Stimulated activated CD8-positive, alpha-beta memory T cell treated with anti-CD3 and anti-CD28 coated beads, Interleukin-15, amount 100 ng/mL, for 24 hours (primary cell): ENCODE measurements at regions not wholly inside any gene's neighbourhood (a gene's known extent, or its start where the extent isn't known, plus 50 kb on each side); places are given as distances from the start of the nearest gene placed in this dataset.
"Not testable (repeated sequence)": the region's sequence is repeated elsewhere in the genome, so short reads cannot be mapped to it uniquely, and the experiment has no call there.

Source experiments
- DNase-seq: peaks from one replicate; pipeline ENCODE4 v3.0.0-alpha.2; 2020; ENCODE audit warnings: low read depth

DNA sequence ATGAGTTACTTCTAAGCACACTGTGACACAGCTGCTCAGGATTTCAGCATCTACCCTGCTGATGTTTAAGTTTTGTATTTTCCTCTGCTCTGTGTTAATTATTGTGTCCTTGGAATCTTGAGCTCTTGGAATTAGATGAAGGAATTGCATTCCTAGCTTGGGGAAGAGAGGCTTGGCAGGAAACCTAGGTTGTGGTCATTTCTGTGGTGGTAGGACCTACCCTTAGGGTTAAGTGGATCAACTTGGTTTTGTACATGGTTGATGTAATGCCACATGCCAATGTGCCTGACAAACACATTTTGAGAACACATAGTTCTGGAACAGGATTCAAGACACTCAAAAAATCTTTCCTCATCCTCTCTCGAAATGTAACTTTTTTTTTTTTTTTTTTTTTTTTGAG, 264.5 kb upstream of the MEX3C start:
- no peak for DNase-seq

DNA sequence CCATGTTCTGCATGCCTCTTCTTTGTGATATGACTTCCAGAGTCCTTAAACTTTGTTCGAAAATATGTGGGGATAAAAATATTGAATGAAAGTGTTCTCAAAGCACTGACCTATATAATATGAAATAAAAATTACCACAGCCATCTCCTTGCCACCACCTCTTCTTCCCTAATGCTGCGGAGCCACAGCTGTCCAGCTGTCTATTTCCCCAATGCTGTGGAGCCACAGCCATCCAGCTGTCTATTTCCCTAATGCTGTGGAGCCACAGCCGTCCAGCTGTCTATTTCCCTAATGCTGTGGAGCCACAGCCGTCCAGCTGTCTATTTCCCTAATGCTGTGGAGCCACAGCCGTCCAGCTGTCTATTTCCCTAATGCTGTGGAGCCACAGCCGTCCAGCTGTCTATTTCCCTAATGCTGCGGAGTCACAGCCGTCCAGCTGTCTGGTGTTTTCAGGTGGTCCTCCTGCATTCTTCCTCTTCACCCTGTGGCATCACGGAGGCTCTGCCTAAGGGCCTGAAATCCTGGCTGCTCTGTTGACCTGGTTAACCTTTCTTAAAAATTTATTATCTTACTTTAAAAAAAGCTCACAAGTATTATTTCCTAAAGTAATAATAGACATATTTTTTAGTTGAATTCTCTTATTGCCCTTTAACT, 266.1 kb upstream of the MEX3C start:
- DNase-seq, result no peak

DNA sequence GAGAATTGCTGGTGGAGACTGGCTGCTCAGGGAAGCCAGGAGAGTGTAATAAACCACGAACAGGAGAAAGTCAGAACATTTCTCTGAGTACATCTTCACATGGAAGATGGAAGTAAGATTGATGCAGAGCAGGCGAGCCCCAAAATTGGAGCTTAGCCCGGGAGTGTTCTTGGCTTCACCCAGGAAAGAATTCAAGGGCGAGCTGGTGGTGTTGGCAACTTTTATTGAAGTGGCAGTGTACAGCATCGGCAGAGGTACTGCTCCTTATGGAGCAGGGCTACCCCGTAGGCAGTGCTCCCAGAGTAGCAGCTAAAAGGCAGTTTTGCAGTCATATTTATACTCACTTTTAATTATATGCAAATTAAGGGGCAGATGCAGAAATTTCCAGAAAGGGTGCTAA, 281.4 kb upstream of the MEX3C start:
- no peak for DNase-seq

DNA sequence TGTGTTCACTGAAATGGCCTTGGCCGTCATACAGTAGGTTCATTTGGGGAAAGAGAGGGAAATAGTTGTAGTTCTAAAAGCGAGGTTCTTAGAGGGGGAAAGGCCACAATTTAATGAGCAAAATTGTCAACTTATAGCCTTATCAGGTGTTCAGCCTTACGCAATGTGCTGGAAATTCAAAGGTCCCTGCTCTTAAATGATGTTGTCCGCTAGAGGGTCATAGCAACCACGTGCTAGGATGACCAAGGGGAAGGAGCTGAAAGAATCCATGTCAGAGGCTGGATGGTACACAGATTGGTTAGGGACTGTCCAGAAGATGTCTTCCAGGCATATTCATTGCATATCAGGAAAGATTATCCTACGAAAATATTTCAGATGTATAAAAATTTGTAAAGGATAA, 282.3 kb upstream of the MEX3C start:
- no peak for DNase-seq

DNA sequence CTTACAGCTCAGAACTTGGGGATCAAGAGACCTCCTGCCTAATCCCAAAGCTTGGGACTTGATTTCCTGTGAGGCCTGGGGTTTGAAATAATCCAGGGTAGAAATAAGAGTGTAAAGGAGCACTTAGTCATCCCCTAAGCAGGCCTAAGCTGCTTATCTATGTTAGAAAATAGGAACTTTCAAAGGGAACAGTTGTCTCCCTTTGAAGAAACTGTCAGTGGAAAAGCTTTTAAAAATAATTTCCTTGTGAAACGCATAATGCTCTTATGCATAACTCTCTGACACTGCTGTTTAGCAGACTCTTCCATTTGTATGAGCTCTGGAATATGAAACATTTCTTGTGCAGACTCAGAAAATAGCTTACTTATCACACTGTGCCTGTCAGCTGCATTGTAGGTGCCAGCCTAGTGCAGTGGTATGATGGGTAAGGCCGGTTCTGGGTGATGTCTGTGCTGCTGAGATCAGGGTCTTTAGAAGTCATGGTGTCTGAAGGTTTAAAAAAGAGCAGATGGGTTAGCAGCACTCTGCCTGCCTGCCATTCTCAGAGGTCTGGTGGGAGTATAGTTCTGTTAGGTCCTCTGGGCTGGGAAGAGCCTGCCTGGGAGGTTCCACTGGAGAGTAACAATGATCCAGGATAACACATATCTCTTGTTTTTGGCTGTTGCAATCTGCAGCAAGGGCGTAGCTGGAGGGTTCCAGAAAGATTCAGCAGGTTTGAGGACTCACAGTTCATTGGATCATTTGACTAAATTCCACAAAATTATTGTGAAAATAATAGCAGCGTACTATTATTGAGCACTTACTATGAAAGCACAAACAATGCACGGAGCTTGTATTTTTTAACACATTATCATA, 283.2 kb upstream of the MEX3C start:
- DNase-seq, result no peak

DNA sequence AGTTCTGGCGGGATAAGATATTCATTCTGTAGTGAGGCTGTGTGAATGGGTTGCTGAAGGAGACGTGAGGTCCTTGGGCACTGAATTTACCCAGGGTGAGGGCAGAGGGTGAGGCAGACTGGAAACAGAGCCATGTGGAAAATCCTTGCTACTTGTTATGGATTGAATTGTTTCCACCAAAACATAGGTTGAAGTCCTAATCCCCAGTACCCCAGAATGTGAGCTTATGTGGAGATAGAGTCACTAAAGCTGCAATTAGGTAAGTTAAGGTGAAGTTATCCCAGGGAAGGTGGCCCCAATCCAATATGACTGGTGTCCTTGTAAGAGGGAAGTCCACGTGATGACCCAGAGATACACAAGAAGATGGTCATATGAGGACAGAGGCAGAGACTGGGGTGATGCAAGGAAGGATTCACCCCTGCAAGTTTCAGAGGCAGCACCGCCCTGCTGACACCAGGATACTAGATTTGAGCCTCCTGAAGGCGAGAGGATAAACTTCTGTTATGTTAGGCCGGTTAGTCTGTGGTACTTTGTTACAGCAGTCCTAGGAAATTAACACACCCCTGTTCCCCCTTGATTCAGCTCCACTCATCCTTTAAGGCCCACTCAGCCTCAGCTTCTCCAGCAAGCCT, 289.4 kb upstream of the MEX3C start:
- DNase-seq, result no peak

DNA sequence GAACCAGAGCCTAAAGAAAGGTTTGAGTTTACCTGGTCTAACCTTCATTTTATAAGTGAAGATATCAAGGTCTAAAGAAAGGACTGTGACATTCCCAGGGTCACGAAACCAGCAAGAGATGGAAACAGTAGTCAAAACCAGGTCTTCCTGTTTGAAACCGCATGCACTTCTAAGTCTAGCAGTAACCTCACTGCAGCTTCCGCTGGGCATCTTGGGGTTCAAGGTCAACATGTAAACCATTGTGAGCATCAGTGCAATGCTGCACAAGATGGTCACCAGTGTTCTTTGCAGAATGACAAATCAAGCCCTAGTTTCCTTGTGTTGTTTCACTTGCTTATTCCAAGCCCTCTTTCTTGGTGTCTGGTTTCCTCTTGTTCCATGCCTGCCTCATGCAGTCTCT, 292.9 kb upstream of the MEX3C start:
- no peak for DNase-seq

DNA sequence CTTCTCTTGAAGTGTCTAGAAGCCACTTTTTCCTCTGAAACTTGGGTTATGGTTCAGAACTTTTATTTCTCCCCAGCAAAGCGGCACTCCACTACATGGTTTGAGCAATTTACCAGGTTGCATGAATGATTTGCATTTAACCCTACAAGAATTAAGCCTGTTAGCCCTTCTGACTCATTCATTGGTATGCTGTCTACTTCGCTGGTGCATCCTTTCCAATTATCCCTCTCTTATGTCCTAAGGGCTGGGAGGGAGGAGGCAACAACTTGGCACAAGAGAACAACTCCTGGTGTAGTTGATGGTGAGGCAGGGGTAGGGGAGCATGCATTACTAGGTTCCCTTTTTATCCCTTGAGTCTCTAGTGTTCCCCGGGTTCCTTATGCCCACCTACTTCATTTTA, 293.4 kb upstream of the MEX3C start:
- no peak for DNase-seq

DNA sequence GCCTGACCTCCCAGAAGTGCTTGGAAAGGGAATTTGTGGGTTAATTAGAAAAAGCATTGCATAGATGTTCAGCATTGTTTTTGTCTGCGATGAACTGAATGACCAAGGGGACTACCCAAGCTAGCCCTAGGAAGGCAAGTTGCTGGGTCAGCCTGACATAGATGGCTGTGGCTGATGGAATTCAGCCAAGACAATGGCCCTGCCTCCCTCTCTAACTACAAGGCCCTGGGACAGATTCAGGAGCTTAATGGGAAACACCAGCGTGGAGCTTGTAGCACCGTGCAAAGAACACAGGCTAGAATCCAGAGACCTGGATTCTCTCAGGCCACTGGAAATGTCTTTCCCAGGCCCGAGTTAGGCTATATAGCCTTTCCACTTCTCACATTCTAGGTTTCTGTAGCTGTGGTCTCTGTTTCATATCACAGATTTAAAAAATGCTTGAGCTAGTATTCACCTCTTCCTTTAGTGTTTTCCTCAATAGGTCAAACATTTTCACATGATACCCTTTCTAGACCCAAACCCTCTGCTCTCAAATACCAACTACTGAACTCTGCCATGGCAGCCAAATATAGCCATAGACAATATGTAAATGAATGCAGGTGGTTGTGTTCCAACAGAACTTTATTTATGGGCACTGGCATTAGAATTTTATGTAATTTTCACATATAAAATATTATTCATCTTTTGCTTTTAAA, 294.3 kb upstream of the MEX3C start:
- DNase-seq, result no peak

DNA sequence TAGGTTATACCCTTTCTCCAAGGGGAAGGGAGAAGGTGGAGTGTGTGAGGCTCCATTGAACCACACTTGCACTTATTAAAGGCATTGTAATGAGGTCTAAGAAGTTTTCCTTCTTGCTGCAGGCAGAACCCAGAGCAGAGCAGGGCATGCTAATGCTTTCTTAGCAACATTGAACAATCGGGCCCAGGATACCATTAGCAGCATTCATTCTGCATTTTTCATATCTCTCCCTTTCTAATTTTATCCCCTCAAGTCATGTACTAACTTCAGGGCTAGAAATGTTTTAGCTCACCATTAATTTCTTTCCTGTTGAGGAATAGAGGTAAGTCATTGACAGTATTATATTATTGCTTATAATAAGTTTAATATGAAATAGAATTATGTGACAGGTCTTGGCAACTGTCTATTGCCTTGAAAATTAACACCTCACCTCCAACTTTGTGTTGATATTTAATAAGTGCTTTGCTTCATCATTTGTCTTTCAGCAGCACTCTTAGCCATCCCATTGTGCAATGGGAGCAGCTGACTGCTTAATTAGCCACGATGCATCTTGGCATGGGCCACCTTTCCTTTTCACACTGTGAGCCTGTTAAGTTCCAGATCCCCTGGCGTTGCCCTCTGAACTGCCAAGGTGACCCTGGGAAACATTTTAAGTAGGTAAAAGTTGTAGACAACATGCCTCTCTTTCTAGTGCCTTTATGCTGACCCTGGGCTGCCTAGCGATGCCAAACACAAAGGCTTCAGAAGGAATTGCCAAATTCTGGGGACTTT, 300.8 kb upstream of the MEX3C start:
- DNase-seq, result no peak

DNA sequence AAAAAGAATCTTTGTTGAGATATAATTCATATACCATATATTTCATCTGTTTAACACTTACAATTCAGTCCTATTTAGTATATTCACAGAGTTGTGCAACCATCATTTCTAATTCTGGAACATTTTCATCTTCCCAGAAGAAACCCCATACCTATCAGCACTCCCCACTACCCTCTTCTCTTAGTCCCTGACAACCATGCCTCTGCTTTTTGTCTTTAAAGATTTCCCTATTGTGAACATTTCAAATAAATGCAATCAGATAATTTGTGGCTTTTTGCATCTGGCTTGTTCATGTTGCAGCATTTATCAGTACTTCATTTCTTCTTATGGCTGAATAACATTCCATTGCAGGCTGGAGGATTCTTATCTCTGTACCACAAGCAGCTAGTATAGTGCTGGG, 305.9 kb upstream of the MEX3C start:
- DNase-seq, result no peak

DNA sequence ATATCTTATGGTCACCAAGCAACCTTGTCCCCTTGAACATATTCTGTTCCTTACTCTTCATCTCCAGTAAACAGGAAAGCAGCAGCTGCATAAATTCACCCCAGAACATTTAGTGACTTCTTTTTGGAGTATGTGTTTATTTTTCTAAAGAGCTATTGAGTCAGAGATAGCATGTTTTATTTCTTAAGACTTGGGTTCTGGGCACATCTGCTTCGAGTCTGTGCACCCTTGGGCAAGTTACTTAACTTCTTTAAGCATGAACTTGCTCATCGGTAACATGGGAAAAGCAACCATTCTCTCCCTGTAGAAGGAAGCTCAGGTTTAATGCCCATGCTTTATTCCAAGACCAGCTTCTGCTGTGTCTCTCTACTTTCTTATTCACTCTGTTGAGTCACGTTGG, 309.3 kb upstream of the MEX3C start:
- no peak for DNase-seq

DNA sequence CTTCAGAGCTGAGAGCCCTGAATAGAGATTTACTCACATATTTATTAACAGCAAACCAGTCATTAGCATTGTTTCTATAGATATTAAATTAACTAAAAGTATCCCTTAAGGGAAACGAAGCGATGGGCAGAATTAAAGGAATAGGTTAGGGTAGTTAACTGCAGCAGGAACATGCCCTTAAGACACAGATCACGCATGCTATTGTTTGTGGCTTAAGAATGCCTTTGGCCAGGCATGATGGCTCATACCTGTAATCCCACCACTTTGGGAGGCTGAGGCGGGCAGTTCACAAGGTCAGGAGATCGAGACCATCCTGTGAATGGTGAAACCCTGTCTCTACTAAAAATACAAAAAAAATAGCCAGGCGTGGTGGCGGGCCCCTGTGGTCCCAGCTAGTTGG, 310.9 kb upstream of the MEX3C start:
- not testable (repeated sequence) for DNase-seq

DNA sequence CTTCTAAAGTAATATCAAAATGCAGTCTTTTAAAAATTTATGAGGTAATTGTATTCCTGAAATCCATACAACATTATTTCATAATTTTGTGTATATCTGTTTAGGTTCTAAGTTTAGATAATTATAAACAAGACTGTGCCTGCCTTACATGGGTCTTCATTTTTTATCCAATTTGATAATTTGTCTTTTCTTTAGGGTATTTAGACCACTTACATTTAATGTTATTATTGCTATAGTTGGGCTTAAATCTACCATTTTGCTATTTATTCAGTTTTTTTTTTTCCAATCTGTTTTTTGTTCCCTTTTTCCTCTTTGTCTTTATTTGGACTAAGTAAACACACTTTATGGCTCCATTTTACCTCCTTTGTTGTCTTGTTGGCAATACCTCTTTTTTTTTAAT, 312.5 kb upstream of the MEX3C start:
- no peak for DNase-seq

DNA sequence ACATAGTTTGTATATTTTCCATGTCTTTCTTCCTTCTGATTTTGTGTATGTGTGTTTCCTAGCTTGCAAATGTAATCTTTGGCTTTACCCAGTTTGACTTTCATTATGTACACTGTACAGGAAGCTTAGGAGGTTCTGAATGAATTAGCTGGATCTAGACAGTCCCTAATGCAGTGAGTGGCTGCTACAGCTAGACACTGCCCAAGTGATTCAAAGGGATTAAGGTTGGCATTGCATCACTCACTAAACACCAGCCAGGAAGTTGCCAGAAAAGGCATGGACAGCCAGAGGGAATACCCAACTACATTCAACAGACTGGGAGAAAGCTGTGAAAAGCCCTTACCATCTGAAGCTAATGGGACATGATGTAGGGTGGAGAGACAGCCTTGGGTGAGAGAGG, 316.0 kb upstream of the MEX3C start:
- DNase-seq, result no peak

DNA sequence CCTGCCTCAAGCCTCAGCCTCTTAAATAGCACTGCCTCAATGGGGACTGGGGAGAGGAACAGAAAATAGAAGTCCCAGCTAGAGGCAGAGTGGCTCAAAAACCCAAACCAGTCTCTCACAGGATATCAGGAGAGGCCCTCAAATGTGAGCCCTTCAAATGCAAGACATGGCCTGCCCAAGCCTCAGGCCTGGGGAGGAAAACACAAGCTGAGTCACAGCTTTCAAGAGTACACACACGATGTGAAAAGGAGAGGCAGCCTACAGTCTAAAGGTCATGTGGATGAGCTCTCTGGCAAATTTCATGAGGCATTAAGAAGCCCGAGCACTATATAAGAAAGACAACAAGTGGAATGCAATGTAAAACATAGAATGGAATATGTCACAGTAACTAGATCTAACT, 316.6 kb upstream of the MEX3C start:
- DNase-seq, result no peak

DNA sequence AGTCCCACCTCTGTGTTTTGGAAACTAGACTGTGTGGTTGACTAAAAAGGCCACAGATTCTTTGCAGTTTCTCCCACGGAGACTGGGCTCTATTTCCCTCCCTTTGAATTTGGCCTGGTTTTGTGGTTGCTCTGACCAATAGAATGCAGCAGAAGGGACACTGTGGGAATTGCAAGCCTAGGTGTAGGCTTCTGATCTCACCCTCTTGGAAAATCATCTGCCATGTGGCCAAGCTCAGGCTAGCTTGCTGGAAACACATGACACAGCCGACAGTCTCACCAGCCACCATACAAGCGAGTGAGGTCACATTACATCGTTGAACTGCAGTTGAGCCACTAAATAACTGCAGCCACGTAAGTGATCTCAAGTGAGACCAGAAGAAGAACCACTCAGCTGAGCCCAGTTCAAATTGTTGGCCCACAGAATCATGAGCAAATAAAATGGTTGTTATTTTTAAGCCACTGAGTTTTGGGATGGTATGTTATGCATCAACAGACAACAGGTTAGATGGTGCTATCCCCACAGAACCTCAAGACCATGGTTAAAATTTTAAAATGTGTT, 319.1 kb upstream of the MEX3C start:
- DNase-seq, result no peak

DNA sequence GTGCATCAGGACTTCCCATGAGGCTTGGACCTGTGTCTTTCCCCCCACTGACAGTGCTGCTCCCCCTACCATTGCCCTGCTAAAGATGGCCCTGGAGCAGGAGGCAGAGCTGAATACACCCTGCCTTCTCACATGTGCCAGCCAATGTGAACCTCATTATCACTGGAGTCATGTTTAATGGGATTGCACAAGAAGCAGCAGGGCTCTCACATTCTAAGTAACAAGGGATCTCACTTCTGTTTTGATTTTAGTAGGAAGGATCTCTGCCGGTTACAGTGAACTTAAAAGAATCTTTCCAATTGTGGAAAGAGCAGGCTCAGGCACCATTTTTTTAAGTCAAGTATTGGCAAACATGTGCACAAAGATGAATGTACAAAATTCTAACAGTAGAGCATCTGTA, 322.1 kb upstream of the MEX3C start:
- DNase-seq, result no peak

DNA sequence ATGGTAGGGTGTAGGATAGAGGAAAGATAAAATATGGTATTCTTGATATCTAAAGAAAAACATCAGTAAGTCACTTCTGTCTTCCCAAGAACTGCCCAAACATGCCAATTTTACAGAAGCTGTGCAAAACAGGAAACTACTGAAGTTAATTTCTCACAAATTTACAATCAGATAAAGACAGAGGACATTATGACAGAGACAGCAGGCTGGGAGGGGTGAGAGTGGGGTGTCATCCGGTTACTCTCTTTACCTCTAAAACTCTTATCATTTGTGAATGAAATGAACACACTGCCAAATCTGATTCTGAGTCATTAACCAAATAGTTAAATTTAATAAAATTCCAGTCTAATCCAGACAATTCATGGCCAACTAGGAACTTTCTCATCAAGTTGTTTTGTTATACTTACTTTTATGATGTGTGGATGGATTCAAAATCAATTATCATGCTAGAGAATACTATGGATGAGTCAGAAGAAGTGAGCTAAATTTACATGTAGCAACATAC, 323.2 kb upstream of the MEX3C start:
- DNase-seq, result no peak

DNA sequence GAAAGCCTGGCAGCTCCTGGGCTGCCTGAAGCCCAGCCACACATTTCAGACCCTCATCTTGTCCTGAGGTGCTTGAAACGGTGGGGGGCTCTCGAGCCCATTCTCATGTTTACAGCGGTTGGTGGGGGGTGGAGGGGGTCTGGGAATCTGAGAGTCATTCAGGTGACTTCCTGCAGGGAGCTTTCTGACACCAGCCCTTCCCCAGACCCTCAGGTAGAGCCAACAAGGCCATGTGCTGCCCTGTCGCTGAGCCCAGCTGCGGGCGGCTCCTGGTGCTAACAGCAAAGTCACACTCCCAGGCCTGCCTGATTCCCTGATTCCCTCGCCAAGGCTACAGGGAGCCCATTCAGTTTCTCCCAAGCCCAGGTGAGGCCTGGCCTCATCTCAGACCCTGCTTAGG, 324.9 kb upstream of the MEX3C start:
- DNase-seq, result no peak

DNA sequence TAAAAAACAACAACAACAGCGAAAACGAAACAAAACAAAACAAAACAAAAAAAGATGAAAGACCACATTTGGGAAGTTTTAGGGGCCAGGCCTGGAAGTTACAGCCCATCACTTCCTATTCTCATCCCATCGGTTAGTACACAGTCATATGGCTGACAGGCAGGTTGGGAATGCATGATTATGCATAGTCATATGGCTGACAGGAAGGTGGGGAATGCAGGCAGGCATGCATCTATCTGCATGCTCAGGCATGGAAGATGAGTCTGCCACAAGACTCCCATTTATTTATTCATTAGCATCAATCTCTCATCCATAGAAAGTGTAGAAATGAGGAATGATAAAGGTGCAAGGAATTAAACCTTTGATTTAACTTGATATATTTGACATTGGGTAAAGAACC, 325.3 kb upstream of the MEX3C start:
- DNase-seq, result no peak

DNA sequence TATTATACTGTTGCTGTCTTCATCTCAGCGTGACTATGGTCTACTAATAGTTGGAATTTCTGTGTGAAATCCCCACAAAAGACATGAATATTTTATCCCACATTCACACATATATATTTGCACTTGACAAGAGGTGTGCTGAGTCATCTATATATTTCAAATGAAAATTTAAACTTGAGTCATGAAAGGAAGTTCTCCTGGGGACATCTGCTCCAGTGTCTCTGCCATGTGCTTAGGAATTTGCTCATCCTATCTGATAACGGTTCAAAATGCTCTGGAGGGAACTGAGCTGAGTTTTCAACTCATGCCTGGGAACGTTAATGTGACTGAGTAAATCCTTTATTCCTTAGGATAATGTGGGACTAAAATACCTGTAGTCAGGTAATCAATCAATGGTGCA, 326.2 kb upstream of the MEX3C start:
- DNase-seq, result no peak
